GM12865 (cell line): ENCODE measurements at regions not wholly inside any gene's neighbourhood (a gene's known extent, or its start where the extent isn't known, plus 50 kb on each side); places are given as distances from the start of the nearest gene placed in this dataset.

Experiments
- DNase-seq: peaks from one replicate; pipeline ENCODE4 v3.0.0; 2010; ENCODE audit warnings: low read depth
- H3K4me3 ChIP-seq: 2 replicates; pipeline ENCODE4 v1.5.1; 2011; ENCODE audit warnings: mild to moderate bottlenecking, low read depth, low read length, control low read depth
- TF ChIP-seq, protein P1 (sequence below): IDR thresholded peaks from 2 replicates; pipeline ENCODE4 v1.5.1; 2011; ENCODE audit warnings: low read length, control low read depth, low read depth, inconsistent platforms; ENCODE audit not compliant: insufficient read depth; ENCODE audit errors: missing control alignments

DNA sequence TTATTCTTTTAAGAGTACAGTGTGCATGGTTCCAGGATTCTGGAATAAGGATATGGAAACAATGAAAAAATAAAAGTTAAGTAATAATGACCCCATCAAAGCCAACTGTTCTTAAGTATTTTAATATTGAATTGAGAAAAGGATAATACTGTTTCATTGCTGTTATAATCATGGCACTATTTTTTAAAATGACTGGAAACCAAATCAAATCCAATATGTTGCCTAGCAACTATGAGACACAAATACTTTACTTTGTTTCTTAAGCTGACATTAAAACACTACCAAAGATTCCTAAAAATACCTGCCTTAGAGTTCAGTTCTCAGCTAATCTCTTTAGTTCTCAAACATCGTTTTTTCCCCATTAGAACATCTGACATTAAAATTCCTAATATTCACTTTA lies 66.4 kb upstream of the OTOGL start:
- H3K4me3 ChIP-seq: no peak overlapping the region
- TF ChIP-seq, protein P1, sequence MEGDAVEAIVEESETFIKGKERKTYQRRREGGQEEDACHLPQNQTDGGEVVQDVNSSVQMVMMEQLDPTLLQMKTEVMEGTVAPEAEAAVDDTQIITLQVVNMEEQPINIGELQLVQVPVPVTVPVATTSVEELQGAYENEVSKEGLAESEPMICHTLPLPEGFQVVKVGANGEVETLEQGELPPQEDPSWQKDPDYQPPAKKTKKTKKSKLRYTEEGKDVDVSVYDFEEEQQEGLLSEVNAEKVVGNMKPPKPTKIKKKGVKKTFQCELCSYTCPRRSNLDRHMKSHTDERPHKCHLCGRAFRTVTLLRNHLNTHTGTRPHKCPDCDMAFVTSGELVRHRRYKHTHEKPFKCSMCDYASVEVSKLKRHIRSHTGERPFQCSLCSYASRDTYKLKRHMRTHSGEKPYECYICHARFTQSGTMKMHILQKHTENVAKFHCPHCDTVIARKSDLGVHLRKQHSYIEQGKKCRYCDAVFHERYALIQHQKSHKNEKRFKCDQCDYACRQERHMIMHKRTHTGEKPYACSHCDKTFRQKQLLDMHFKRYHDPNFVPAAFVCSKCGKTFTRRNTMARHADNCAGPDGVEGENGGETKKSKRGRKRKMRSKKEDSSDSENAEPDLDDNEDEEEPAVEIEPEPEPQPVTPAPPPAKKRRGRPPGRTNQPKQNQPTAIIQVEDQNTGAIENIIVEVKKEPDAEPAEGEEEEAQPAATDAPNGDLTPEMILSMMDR: no peak
- DNase-seq: no peak

DNA sequence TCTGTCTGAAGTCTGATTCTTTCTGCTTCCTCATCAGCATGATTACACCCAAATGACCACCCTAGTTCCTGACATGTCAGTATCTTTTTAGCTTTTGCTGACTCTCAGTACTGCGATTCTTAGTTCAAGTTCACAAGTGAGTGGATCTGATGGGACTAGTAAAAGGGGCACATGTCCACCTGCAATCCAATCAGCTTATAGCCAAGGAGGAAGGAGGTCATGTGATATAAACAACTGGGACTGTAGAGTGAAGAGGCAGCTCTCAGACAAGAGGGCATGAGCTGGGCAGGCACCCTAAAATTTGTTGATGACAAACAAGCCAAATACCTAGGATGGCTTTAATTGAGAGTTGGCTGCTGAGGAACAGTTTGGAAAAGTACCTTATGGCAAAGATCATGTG lies 68.1 kb upstream of the OTOGL start:
- no peak for DNase-seq
- no peak overlapping the region for H3K4me3 ChIP-seq
- TF ChIP-seq, protein P1: no peak

DNA sequence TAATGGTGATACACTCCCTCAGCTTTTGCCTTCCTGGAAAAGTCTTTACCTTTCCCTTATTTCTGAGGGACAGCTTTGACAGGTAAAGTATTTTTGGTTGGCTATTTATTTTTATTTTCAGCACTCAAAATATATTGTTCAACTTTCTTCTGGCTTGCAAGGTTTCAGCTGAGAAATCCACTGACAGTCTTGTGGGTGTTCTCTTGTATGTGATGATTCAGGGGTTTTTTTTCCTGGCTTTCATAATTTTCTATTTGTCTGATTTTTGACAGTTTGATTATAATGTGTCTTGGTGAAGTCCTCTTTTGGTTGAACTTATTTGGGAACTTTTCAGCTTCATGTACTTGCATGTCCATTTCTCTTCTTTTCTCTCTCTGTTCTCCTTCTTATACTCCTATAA lies 73.7 kb upstream of the OTOGL start:
- DNase-seq: no peak
- H3K4me3 ChIP-seq: no peak overlapping the region
- TF ChIP-seq, protein P1: no peak

DNA sequence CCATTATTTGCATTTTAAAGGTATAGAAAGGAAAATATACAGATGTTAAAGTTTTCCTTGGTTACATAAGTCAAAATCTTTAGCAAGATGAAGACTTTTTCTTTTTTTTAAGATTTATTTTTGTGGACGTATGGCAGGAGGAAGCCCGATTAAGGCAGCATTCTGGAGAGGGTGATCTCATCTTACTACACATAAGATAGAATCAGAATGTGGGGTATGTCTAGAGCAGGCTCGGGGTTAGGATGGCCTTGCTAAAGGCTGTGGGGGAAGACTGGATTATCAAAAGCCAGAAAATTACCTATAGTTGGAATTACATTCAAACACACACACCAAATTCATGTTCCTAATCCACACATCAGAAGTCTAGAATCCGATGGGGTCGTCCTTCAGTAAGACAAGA lies 79.6 kb upstream of the OTOGL start:
- DNase-seq: no peak
- TF ChIP-seq, protein P1: no peak
- H3K4me3 ChIP-seq: no peak overlapping the region

DNA sequence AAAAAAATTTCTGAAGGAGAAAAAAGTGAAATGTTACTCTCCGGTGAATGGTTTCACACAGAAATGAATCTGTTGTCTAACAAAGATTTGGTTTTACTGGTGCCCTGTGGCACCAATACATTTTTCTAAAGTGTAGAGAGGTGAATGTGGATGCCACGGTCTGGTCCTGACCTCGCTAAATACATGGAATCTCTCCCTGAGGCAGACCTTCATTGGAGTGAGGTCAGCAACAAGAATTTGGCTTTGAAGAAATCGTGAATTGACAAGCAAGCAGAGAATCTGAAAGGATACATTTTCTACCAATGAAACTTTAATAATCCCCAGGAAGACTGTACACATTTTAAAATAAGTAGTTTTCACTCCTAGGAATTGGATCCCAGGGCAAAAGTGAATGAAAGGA lies 81.2 kb upstream of the OTOGL start:
- DNase-seq: no peak
- H3K4me3 ChIP-seq: no peak overlapping the region
- TF ChIP-seq, protein P1: no peak

DNA sequence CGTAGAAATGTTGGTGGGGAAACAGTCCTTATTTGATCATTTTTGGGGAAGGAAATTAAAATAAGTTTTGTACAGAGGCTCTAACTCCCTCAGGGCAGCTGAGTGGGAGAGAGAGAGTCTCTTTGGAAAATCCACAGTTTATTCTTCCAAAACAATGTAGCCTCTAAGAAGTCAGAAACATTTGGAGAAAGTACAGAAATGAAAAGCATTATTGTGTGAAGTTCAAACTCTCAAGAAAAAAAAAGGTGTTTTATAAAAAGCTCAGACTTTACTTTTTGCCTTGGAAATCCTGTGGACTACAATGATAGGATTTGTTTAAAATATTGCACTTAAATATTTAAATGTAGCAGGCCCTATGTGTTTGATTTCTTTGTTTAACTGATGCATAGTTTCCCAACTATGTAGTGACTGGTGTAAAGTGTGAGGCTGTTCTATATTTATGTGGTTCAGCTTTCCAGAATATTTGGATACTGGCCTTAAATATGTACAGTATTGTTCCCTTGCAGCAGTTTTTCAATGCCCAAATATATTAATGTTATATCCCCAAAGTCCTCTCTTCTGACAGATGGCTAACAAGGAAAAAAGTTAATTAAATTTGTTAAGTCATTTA lies 82.0 kb upstream of the OTOGL start:
- TF ChIP-seq, protein P1: no peak

DNA sequence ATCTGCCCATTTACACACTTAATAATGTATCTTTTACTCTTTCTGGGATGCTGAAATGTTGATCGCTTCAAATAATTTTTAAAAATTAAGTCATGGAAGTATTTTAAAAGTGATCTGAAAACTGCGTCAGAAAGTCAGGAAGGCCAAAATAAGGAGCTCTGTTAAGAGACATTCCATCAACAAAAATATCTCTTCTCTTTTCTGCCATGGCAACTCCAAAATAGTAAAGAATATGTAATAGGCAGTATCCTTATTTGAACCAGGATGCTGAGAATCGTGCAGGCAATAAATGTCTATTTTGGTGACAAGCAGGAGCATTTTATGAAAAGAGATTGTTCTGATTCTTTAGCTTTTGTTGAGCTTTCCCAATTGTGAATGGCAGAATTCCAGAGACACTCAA lies 81.8 kb upstream of the PPP1R12A start:
- H3K4me3 ChIP-seq: no peak overlapping the region
- TF ChIP-seq, protein P1: no peak
- no peak for DNase-seq

More for the DNA sequence above, 82.0 kb upstream of the OTOGL start:
- no peak for DNase-seq
- no peak overlapping the region for H3K4me3 ChIP-seq
